ENCODE measurements at regions not wholly inside any gene's neighbourhood (a gene's known extent, or its start where the extent isn't known, plus 50 kb on each side); places are given as distances from the start of the nearest gene placed in this dataset.
"Not testable (repeated sequence)": the region's sequence is repeated elsewhere in the genome, so short reads cannot be mapped to it uniquely, and the experiment has no call there.

DNA sequence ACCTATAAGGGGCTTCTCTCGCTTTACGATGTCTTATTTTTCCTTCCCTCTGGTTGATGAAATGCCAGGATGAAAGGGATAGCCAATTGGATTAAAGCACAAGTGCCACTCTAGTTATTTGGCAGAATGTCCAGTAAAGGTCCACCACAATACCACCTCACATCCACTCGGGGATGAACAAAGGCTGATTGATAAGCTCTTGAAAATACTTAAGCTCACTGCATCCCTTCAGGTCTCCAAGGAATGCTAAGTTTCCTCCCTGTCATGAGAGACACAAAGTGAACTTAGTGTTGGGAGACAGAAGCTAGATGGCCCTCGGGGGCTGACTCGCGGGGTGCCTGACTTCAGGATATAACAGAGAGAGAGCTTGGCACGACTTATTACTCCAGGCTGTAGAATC lies 185.9 kb upstream of the ZNF644 start:
- not testable (repeated sequence) for H2AFZ ChIP-seq (ENCODE audit: low read depth); H3K79me2 ChIP-seq (ENCODE audit: insufficient read depth, low read depth); H3K27ac ChIP-seq; H3K4me3 ChIP-seq (IDR thresholded peaks at IDR 0.05; ENCODE audit: insufficient read depth, low read depth, low read length); H3K36me3 ChIP-seq (ENCODE audit: insufficient read depth); H3K4me1 ChIP-seq (ENCODE audit: low read depth, poor library complexity, severe bottlenecking); H4K20me1 ChIP-seq (ENCODE audit: insufficient read depth); H3K9ac ChIP-seq; H3K4me2 ChIP-seq; H3K27me3 ChIP-seq (ENCODE audit: insufficient read depth, low read depth)

DNA sequence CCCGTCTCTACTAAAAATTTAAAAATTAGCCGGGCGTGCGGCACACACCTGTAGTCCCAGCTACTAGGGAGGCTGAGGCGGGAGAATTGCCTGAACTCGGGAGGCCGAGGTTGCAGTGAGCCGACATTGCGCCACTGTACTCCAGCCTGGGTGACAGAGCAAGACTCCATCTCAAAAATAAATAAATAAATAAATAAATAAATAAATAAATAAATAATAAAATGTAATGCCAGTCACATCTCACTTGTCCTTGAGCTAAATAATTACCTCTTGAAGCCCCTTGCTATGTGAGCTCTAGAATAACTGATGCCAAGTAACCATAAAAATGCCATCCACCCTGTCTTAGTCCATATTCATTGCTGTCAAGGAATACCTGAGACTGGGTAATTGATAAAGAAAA lies 182.3 kb upstream of the ZNF644 start:
- H3K4me1 ChIP-seq (ENCODE audit: low read depth, poor library complexity, severe bottlenecking); H3K9ac ChIP-seq; H3K27me3 ChIP-seq (ENCODE audit: insufficient read depth, low read depth); H3K4me3 ChIP-seq (IDR thresholded peaks at IDR 0.05; ENCODE audit: insufficient read depth, low read depth, low read length); H3K4me2 ChIP-seq; H2AFZ ChIP-seq (ENCODE audit: low read depth); H4K20me1 ChIP-seq (ENCODE audit: insufficient read depth); H3K79me2 ChIP-seq (ENCODE audit: insufficient read depth, low read depth); H3K27ac ChIP-seq; H3K36me3 ChIP-seq (ENCODE audit: insufficient read depth): not testable (repeated sequence)

DNA sequence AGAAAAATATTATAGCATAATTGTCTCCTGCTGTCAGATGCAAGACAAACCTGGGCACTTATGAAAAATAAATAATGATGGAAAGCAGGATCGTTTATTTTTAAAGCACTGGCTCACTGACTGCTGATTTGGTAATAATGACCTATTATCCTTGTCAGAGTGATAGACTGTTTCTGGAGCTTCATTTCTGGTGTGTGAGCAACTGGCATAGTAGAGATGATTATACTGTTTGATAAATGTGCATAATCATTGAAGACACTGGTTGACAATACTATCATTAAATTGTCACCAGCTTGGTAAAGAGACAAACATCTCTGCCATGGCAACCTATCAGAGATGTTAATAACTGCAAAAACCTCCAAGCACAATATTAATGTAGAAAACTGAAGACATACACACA lies 179.9 kb upstream of the ZNF644 start:
- Histone ChIP-seq H3K4me3 (IDR thresholded peaks at IDR 0.05; ENCODE audit: insufficient read depth, low read depth, low read length) (no peak overlapping the region), H2AFZ (ENCODE audit: low read depth) (no peak overlapping the region), H4K20me1 (ENCODE audit: insufficient read depth) (no peaks in the 10 kb centered on the region), H3K4me1 (ENCODE audit: low read depth, poor library complexity, severe bottlenecking) (no peaks in the 10 kb centered on the region), H3K79me2 (ENCODE audit: insufficient read depth, low read depth) (no peaks in the 10 kb centered on the region), H3K9ac (no peak overlapping the region), H3K4me2 (no peak overlapping the region), H3K27me3 (ENCODE audit: insufficient read depth, low read depth) (no peaks in the 10 kb centered on the region), H3K36me3 (ENCODE audit: insufficient read depth) (no peaks in the 10 kb centered on the region), H3K27ac (no peak overlapping the region)
- no peak for TF ChIP-seq CTCF (conservative IDR thresholded peaks at IDR 0.05; ENCODE audit: low read depth, low read length)

DNA sequence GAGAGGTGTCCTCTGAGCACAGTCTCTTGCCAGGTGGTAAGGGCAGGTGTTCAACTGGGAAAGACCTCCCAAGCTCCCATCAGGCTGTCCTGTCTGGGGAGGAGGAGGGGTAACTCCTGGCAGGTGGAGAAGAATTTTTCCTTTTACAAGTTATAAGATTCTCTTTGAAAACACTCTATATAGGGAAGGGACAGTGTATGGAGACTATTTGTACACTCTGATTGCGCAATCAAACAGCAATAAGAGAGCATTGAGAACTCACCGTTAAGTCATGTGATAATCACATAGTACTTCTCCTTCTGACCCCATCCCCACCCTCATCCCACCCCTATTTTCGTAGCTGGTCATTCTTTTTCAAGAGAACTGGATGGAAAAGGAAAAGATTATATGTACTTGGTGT lies 179.3 kb upstream of the ZNF644 start:
- Histone ChIP-seq H4K20me1 (ENCODE audit: insufficient read depth) (no peaks in the 10 kb centered on the region), H3K4me2 (no peak overlapping the region), H3K4me3 (IDR thresholded peaks at IDR 0.05; ENCODE audit: insufficient read depth, low read depth, low read length) (no peak overlapping the region), H3K27me3 (ENCODE audit: insufficient read depth, low read depth) (no peaks in the 10 kb centered on the region), H3K27ac (no peak overlapping the region), H3K79me2 (ENCODE audit: insufficient read depth, low read depth) (no peaks in the 10 kb centered on the region), H3K4me1 (ENCODE audit: low read depth, poor library complexity, severe bottlenecking) (no peaks in the 10 kb centered on the region), H3K9ac (no peak overlapping the region), H3K36me3 (ENCODE audit: insufficient read depth) (no peaks in the 10 kb centered on the region), H2AFZ (ENCODE audit: low read depth) (no peak overlapping the region)
- TF ChIP-seq CTCF (conservative IDR thresholded peaks at IDR 0.05; ENCODE audit: low read depth, low read length): no peak

DNA sequence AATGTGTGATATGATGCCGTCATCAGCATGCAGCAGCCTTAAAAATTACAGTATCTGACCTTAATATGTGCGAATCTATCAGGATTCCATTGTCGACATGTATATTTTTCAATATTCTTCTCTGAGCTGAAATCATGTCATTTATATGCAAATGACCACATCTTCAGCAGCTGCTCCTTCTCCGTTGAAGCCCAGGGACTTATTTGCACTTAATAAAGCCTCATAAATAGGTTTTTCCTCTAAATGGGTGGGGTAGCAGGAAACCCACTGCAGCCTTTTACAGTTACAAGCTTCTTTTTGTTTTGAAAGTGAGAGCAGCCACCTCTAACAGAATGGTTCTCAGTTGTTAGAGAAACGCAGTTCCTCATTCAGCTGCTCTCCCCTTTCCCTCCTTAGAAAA lies 178.8 kb upstream of the ZNF644 start:
- no peak overlapping the region for H3K4me3 ChIP-seq (IDR thresholded peaks at IDR 0.05; ENCODE audit: insufficient read depth, low read depth, low read length)
- TF ChIP-seq CTCF (conservative IDR thresholded peaks at IDR 0.05; ENCODE audit: low read depth, low read length): no peak
- no peak overlapping the region for H3K27ac ChIP-seq
- no peak overlapping the region for H2AFZ ChIP-seq (ENCODE audit: low read depth)
- H3K9ac ChIP-seq: no peak overlapping the region
- H3K79me2 ChIP-seq (ENCODE audit: insufficient read depth, low read depth): no peaks in the 10 kb centered on the region
- H3K4me1 ChIP-seq (ENCODE audit: low read depth, poor library complexity, severe bottlenecking): no peaks in the 10 kb centered on the region
- no peaks in the 10 kb centered on the region for H4K20me1 ChIP-seq (ENCODE audit: insufficient read depth)
- no peaks in the 10 kb centered on the region for H3K27me3 ChIP-seq (ENCODE audit: insufficient read depth, low read depth)
- H3K4me2 ChIP-seq: no peak overlapping the region
- H3K36me3 ChIP-seq (ENCODE audit: insufficient read depth): no peaks in the 10 kb centered on the region
